GM19035 (cell line): ENCODE measurements at regions not wholly inside any gene's neighbourhood (a gene's known extent, or its start where the extent isn't known, plus 50 kb on each side); places are given as distances from the start of the nearest gene placed in this dataset.
"Not testable (repeated sequence)": the region's sequence is repeated elsewhere in the genome, so short reads cannot be mapped to it uniquely, and the experiment has no call there.

Experiments used
- ATAC-seq: cut with Tn5 transposase; IDR thresholded peaks from one replicate; pipeline ENCODE4 v1.9.1; 2021; ENCODE audit not compliant: unreplicated experiment

- no peak for ATAC-seq
Measured at GRCh38 chrX:63186137-63186536, 165.0 kb downstream of the SPIN4 start.

DNA sequence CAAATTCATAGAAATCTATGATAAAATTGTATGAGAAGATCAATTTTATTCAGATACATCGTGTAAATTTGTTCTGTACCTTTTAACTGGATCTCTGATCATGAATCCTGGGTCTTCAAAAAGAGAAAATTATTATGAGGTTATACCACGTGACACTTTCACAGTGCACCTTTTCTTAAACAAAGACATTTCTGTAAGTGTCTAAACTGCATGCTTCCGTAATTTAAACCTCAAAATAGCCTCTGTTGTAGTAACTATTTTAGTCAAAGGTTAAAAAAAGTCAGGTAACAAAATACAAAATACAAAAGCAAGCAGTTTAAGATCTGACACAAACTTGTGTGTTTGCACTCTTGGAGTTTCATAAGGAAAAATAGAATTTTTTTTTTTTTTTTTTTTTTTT, 171.3 kb downstream of the SPIN4 start:
- not testable (repeated sequence) for ATAC-seq

- ATAC-seq, result not testable (repeated sequence)
Measured at GRCh38 chrX:63176578-63176977, 174.6 kb downstream of the SPIN4 start.

DNA sequence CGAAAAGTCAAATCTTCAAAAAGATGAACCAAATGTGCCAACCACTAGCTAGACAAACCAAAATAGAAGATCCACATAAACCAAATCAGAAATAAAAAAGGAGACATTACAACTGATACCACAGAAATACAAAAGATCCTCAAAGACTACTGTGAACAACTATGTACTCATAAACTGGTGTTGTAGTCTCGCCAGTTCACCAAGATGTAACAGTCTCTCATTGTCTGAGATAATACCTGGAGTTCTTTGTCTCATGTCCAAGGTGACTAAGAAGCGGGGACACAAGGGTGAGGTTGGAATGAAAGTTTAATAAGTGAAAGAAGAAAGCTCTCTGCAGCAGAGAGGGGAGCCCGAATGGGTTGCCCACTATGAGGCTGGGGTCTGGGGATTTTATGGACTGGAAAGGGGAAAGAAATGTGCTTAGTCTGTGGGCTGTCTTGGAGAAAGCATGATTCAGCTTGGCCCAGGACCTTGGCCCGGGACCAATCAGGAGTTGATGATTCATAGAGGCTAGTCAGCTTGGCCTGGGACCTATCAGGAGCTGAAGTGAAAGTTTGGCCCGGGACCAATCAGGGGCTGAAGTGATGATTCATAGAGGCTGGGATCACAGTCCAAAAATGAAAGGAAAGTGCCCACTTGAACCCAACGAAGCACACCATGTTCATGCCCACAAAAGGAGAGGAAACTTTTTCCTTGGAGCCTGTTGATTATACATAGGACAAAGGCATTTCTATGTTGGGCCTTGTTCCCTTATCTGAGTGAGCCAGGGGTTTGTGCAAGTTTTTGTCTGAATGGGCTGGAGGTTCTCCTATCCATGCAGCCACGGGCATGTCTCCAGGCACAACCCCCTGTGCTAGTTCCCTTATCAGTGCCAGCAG, 177.1 kb downstream of the SPIN4 start:
- ATAC-seq, result not testable (repeated sequence)

DNA sequence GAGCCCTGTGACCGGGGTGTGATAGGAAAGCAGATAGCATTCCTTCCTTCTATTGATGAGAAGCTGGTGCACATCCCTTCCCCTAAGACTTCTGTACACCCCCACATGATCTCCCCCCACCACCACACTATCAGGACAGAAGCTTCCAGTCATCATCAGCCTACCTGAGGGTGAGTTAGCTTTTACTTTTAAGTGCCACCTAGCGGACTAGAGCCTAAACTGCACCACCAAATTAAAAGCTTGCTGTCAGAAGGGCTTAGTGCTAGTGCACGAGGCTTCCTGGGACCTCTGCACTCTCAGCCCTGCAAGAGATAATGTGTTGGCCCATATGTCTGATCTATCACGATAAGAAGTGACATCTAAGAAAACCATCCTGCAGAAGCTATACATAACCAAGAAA, 181.7 kb downstream of the SPIN4 start:
- ATAC-seq, result not testable (repeated sequence)

- not testable (repeated sequence) for ATAC-seq
Measured at GRCh38 chrX:63168949-63169348, 182.2 kb downstream of the SPIN4 start.

DNA sequence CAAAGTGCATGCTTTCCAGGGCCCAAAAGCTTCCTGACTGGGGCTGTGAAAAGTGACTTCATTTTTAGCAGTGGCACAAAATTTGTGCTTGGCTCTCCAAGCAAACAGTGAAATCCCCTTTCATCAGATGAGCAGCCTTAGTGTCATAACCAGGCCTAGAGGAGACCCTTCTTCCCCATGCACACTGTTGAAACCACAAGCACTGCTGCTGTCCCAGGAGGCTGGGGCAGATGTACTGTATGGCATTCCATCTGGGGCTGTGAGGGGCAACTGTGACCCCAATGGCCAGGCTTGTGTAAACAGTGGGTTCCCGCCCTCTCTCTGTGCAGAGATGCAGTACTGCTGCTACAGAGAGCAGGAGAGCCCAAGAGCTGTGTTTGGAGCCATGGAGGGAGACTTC, 184.1 kb downstream of the SPIN4 start:
- not testable (repeated sequence) for ATAC-seq

DNA sequence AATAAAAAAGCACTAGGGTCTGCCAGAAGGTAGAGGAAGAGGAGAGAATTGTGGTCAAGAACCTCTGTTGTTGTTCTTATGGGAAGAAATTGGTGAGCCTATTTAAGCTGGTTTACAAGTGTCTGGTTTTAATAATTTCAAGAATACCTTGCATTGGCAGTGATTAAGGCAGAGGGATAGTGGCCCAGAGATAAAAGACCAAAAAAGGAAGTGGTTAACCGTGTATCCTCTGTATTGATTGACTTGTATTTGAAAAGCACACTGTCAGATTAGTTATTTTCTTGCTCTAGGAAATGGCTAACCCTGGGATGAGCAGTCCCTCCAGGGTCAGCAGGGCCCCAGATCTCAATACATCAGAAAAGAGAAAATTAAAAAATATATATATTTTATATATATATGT, 190.1 kb downstream of the SPIN4 start:
- not testable (repeated sequence) for ATAC-seq

- ATAC-seq, result not testable (repeated sequence)
Measured at GRCh38 chrX:63160340-63160739, 190.8 kb downstream of the SPIN4 start.

DNA sequence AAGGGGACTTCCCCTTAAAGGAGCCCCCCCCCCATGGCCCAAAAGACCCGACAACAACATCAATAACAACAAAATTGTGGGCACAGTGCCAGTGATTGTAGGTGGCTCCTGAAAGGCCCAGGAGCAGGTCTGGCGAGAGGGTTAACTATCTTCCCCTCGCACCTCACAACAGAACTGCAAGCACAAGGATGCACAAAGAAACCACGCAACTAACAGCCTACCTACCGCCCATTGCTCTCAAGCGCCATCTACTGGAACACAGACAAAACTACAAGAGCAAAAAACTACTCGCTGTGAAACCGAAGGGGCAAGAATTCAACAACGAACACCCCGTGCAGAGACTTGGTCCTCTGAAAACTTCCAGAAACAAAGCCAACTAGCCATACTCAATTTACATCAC, 205.6 kb downstream of the SPIN4 start:
- not testable (repeated sequence) for ATAC-seq

- not testable (repeated sequence) for ATAC-seq
Measured at GRCh38 chrX:63142588-63142987, 208.5 kb downstream of the SPIN4 start.

GRCh38 chrX:63135859-63136258, 215.3 kb downstream of the SPIN4 start:
- not testable (repeated sequence) for ATAC-seq

DNA sequence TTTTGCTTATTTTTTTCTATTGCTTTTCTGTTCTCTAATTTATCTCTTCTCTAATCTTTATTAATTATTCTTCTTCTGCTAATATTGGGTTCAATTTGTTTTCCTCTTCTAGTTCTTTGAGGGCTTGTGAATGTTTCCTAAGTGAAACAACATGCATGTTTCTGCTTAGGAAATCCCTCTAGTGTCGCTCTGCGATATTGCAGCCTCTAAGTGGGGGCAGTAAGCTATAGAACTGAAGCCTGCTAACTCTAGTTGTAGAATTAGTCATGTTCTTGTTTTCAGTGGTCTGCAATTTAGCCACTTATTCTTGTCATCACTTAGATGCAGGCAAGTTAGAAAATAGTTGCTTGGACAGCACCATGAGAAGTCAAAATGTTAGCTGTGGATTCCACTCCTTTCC, 222.6 kb downstream of the SPIN4 start:
- ATAC-seq, result no peak

- no peak for ATAC-seq
Measured at GRCh38 chrX:63115196-63115595, 235.9 kb downstream of the SPIN4 start.

- ATAC-seq, result no peak
Measured at GRCh38 chrX:63101879-63102620, 249.1 kb downstream of the SPIN4 start.

DNA sequence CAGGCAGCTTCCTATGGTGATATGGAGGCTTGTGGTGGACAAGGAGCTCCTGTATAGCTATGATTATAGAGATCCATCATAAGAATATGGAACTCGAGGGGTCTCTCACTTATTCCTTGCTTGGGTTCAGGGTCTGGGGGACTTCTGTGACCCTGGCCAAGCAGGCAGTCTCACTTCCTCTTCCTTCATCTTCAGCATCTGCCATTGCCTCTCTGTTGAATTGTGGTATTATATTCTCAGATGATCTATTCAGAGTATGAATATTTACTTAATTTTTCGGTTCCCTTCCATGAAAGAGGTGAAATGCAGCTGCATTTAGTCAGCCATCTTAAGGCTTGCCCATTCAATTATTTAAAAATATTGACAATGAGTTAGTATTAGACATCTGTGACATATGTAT, 292.9 kb downstream of the SPIN4 start:
- no peak for ATAC-seq

DNA sequence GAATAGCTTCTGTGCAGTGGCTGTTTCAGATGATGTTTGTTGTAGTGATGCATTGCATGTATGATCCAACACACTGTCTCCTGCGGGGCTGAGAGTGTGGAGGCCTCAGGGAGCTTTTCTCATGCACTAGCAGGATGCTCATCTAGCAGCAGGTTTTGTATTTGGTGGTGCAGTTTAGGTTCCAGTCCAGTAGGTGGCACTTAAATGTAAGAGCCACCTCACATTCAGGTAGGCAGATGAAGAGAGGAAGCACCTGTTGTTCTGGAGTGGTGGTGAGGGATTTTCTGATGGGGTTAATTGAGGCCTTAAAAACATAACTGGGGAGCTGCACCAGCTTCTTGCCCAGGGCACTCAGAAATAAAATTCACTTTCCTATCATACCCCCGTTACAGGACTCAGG, 300.9 kb downstream of the SPIN4 start:
- no peak for ATAC-seq

GRCh38 chrX:63032811-63033210, 318.3 kb downstream of the SPIN4 start:
- no peak for ATAC-seq

GRCh38 chrX:63013549-63013948, 337.6 kb downstream of the SPIN4 start:
- no peak for ATAC-seq

DNA sequence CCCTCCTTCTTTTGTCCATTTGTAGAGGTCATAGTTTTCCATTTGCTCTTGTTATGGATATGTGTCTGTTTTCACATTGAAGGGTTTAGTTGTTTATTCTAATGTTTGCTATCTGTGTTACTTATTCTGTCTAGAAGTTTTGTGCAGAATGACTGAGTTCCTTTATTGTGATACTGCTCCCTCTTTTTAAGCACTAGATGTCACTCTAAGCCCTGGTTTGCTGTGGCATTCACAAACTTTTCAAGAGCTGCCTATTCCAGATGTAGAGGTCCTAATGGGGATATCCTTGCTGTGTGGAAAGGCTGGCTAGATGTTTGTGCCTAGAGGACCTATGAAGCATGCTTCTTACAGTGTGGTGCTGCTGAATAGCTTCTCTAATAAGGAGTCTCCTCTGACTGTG, 338.6 kb downstream of the SPIN4 start:
- ATAC-seq, result no peak

DNA sequence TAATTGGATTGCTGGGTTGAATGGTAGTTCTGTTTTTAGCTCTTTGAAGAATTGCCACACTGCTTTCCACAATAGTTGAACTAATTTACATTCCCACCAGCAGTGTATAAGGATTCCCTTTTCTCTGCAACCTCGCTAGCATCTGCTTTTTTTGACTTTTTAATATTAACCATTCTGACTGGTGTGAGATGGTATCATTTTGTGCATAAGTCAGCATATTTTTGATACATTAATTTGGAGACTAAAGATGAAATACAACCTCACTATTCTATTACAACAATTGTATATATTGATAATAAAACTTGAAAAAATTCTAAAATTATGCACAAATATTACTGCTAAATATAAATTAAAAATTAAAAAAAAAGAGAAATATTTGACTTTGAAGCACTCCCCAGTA, 350.9 kb downstream of the SPIN4 start:
- ATAC-seq, result not testable (repeated sequence)
